ENCODE measurements at regions not wholly inside any gene's neighbourhood (a gene's known extent, or its start where the extent isn't known, plus 50 kb on each side); places are given as distances from the start of the nearest gene placed in this dataset.

- DNase-seq: no peak
These were observed 125.8 kb downstream of the NCOR2 start for GRCh38 chr12:124441443-124442194.

GRCh38 chr12:124440841-124441381 is 126.5 kb downstream of the NCOR2 start:
- no peak for DNase-seq

DNA sequence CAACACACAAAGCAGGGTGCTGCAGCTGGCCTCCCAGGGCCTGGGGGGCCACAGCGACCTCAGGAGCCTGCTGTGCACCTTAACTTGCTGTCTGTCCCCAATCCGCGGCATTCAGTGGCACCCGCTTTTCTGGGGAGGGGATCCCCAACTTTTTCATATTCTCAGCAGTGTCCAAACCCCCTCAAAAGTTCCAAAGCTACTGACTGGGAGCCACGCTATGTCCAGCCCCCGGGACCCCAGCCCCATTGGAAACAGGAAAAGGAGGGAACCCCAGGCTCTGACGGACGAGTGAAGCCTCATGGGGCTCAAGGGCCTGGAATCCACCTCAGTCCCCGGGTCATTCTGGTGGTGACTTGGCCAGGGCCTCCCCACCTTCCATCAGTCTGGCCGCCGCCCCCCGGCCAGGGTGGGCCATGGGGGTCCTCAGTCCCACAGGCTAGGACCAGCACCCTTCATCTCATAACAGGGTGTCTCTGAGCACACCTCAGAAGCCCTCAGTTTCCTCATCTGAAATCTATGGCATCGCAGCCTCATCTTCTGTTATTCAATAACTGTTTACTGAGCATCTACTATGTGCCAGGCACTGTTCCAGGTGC is 127.3 kb downstream of the NCOR2 start:
- DNase-seq: no peak

- DNase-seq: no peak
These were observed 128.9 kb downstream of the NCOR2 start for GRCh38 chr12:124438437-124439056.

GRCh38 chr12:124437617-124438436 is 129.6 kb downstream of the NCOR2 start:
- DNase-seq: no peak

GRCh38 chr12:124437121-124437520 is 130.3 kb downstream of the NCOR2 start:
- no peak for DNase-seq

DNA sequence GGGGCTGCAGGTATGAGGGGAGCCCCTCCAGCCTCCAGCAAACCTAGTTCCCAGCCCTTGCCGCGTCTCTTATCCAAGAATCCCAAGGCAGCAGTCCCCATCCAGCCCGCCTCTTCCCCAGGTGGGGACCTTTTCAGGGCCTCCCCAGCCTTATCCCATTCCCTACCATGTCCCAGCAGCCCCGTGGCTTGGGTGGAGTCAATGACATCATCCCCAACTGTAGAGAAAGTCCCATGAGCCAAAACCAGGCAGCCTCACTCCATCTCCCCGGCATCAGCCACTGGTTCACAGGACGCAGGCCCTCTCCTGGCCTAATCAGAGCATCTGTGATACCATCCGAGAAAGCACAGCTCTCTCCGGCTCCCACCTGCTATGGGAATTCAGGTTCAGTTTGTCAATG is 131.0 kb downstream of the NCOR2 start:
- no peak for DNase-seq

DNA sequence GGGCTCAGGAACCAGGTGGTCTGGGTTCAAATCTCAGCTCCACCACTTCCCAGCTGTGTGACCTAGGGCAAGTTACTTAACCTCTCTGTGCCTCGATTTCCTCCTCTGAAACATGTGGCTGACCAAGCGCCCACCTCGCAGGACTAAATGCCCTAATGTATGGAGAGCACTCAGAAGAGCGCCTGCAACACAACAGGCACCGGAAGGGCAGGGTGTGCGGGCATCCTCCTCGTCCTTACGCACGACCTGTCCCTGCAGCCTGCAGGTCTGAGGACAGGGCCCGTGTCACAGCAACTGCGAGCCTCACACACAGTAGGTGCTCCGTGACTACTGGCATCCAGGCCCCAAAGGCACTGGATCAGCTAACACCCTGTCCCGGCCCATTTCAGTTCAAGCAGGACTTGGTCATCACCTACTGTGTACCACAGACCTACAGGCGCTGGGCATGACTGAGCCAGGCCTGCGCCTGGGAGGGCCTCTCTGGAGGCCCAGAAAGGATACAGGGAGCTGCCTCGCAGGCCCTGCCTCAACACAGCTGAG is 131.5 kb downstream of the NCOR2 start:
- no peak for DNase-seq

GRCh38 chr12:124434951-124435805 is 132.2 kb downstream of the NCOR2 start:
- DNase-seq: no peak

DNA sequence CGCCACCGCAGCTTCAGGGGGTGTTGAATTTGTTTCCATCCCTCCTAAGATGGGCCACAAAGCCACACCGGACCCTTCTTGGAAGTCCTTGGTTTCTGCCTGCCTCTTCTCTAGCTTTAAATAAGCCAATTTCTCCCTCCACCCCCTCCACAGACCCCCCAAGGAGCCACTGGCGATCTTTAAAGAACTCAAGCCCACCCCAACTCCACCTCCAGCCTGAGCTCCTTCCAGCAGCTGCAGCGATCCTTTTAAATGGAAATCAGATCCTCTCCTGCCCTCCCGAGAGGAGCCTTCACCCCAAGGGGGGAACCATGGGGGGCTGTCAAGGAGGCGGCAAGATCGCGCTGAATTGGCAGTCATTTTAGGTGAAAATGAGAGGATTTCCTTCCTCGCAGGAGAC is 133.1 kb downstream of the NCOR2 start:
- DNase-seq: no peak

DNA sequence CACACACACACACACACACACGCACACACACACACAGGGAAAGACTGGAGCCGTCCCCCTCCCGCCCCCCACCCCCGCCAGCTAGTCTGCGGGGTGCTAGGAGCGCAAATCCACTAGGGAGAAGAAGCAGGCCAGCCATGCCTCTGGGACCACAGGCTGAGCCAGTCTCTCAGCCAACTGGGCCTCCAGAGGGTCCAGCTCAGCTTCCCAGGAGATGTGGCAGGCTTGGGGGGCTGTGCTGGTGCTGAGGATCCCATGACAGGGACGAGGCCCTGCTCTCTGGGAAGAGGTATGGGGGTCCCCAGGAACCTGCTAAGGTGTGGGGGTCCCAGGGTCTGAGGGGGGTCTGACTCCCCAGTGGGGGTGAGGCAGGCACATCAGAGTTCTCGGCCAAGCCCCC is 133.5 kb downstream of the NCOR2 start:
- DNase-seq: no peak

GRCh38 chr12:124433147-124433874 is 134.1 kb downstream of the NCOR2 start:
- no peak for DNase-seq

DNA sequence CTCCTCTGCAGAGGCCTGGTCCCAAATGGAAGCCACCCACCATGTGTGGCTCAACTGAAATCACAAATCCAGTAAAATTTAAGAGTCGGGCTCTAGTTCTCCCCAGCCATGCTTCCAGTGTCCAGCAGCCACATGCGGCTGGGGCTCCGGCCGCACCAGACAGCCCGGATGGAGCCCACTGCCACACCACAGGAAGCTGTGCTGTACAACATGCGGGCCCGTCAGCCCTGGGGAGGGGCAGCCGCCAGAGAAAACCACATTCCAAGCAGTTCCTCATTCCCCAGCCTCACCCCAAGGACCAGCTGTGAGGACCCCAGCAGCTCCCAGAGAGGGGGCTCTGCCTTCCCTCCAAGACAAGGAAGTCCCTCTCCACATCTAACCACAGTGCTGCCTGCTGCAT is 135.0 kb downstream of the NCOR2 start:
- DNase-seq: no peak

DNA sequence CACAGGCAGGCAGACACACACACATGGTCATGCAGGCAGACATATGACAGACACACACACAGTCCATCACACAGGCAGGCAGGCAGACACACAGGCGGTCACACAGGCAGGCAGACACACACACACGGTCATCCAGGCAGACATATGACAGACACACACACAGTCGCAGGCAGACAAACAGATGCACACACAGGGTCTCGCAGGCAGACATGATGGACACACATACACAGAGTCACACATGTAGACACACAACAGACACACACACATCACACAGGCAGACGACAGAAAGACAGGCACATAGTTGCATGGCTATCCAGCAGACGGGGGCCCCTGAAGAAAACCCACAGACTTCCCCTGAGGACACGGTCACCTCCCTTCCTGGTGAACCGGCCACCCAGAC is 135.4 kb downstream of the NCOR2 start:
- DNase-seq: no peak

DNA sequence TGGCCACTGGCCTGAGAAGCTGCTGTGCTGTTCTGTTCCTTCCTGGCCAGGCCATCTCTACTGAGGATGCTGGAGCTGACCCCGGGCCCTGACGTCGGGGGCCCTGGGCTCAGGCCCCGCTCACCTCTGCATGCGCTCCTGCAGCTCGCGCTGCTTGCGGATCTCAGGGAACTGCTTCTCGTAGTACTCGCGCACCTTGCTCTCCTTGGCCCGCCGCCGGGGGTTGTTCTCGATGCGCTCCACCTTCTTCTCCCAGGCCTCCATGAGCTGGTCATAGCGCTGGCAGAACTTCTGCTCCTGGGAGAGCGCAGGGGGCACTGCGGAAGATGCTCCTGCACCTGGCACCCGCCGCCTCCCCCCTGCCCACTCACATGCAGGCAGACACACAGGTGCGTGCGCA is 135.6 kb downstream of the RFLNA start:
- DNase-seq: no peak

GRCh38 chr12:124429535-124429934 is 134.6 kb downstream of the RFLNA start:
- no peak for DNase-seq

- DNase-seq: no peak
These were observed 133.9 kb downstream of the RFLNA start for GRCh38 chr12:124428792-124429281.

- DNase-seq: no peak
These were observed 133.4 kb downstream of the RFLNA start for GRCh38 chr12:124428136-124428791.

- no peak for DNase-seq
These were observed 132.0 kb downstream of the RFLNA start for GRCh38 chr12:124426594-124427555.
